ENCODE measurements at regions not wholly inside any gene's neighbourhood (a gene's known extent, or its start where the extent isn't known, plus 50 kb on each side); places are given as distances from the start of the nearest gene placed in this dataset.

DNA sequence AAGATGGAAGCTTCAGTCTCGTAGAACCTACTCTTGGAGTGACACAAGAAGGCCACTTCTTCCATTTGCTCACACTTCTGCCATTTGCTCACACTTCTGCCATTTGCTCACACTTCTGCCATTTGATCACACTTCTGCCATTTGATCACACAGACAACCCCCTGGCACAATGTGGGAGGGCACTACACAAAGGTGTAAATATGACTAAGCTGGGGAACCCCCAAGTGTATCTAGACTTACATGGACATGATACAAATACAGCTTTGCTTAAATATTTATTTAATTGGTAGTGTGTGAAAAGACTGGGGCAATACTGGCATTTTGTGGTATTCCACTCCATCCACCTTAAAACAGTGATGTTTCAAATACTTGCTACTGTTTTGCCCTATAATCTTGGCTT lies 296.2 kb upstream of the PPFIA2 start:
- Histone ChIP-seq H3K36me3 (replicated peaks in 1 of 2) (no peaks in the 10 kb centered on the region), H3K9me3 (replicated peaks in 1 of 3) (no peaks in the 10 kb centered on the region), H3K4me1 (replicated peaks in 1 of 2) (no peaks in the 10 kb centered on the region), H3K27me3 (no peaks in the 10 kb centered on the region), H3K4me3 (no peak overlapping the region), H3K27ac (no peak overlapping the region)
- DNase-seq: no peak
- intact Hi-C loops (cut with DNase I): no loop called here
- WGBS, 4 donors: 55 to 72% (median 64%) methylated on average over 1 of the region's 1 CpG
- TF ChIP-seq POLR2A (IDR thresholded peaks at IDR 0.05): no peak
- TF ChIP-seq, protein P1, sequence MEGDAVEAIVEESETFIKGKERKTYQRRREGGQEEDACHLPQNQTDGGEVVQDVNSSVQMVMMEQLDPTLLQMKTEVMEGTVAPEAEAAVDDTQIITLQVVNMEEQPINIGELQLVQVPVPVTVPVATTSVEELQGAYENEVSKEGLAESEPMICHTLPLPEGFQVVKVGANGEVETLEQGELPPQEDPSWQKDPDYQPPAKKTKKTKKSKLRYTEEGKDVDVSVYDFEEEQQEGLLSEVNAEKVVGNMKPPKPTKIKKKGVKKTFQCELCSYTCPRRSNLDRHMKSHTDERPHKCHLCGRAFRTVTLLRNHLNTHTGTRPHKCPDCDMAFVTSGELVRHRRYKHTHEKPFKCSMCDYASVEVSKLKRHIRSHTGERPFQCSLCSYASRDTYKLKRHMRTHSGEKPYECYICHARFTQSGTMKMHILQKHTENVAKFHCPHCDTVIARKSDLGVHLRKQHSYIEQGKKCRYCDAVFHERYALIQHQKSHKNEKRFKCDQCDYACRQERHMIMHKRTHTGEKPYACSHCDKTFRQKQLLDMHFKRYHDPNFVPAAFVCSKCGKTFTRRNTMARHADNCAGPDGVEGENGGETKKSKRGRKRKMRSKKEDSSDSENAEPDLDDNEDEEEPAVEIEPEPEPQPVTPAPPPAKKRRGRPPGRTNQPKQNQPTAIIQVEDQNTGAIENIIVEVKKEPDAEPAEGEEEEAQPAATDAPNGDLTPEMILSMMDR (IDR thresholded peaks at IDR 0.05): no peak

DNA sequence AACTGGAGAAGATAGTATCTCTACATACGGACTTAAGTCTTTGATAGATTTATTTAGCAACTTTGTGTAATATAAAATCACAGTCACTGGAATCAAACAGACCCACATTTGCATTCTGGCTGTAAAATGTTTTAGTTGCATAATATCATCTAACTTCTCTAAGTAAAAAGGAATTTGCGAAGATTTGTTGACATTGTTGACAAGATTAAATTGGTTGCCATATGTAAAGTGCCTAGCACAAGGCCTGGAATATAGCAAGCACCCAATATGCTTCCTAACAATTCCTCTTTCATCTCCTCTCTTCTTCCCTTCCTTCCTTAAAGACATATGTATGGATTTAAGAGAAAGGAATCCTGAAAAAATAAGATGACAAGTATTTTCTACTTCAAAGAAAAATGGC lies 295.4 kb upstream of the PPFIA2 start:
- no peak for DNase-seq
- TF ChIP-seq, protein P1 (IDR thresholded peaks at IDR 0.05): no peak
- no peak for TF ChIP-seq POLR2A (IDR thresholded peaks at IDR 0.05)
- H3K9me3 ChIP-seq (replicated peaks in 1 of 3): no peaks in the 10 kb centered on the region
- H3K4me1 ChIP-seq (replicated peaks in 1 of 2): no peaks in the 10 kb centered on the region
- intact Hi-C loops (cut with DNase I): no loop called here
- WGBS, 4 donors: 58 to 73% (median 72%) methylated on average over 2 of the region's 2 CpGs
- no peaks in the 10 kb centered on the region for H3K27me3 ChIP-seq
- H3K36me3 ChIP-seq (replicated peaks in 1 of 2): no peaks in the 10 kb centered on the region
- no peak overlapping the region for H3K4me3 ChIP-seq
- H3K27ac ChIP-seq: no peak overlapping the region

DNA sequence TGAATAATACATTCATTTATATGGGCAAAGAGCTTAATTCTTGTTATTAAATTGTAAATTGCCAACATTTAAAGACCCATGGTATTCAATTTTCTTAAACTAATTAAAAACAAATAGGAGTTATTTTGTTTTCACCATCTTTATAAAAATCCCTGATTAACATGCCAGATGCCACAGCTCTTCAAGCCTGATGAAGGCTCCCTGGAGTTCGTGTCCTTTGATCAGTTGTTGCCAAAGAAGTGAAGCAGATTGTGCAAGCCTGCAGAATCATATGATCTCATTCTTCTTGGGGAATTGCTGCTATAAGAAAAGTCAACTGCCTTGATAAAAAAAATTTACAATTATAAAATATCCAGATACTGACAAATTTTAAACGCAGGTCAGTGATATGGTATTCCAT lies 288.3 kb upstream of the PPFIA2 start:
- no peaks in the 10 kb centered on the region for H3K36me3 ChIP-seq (replicated peaks in 1 of 2)
- H3K9me3 ChIP-seq (replicated peaks in 1 of 3): no peaks in the 10 kb centered on the region
- whole genome bisulfite sequencing, 4 donors: 37 to 52% (median 47%) methylated on average over 2 of the region's 2 CpGs
- H3K4me3 ChIP-seq: no peak overlapping the region
- peak in 2 of 7 donors; percentile 7 to 12 for DNase-seq
- no peak for TF ChIP-seq POLR2A (IDR thresholded peaks at IDR 0.05)
- TF ChIP-seq, protein P1 (IDR thresholded peaks at IDR 0.05): no peak
- H3K4me1 ChIP-seq (replicated peaks in 1 of 2): no peaks in the 10 kb centered on the region
- intact Hi-C loops (cut with DNase I): no loop called here
- no peaks in the 10 kb centered on the region for H3K27me3 ChIP-seq
- no peak overlapping the region for H3K27ac ChIP-seq

DNA sequence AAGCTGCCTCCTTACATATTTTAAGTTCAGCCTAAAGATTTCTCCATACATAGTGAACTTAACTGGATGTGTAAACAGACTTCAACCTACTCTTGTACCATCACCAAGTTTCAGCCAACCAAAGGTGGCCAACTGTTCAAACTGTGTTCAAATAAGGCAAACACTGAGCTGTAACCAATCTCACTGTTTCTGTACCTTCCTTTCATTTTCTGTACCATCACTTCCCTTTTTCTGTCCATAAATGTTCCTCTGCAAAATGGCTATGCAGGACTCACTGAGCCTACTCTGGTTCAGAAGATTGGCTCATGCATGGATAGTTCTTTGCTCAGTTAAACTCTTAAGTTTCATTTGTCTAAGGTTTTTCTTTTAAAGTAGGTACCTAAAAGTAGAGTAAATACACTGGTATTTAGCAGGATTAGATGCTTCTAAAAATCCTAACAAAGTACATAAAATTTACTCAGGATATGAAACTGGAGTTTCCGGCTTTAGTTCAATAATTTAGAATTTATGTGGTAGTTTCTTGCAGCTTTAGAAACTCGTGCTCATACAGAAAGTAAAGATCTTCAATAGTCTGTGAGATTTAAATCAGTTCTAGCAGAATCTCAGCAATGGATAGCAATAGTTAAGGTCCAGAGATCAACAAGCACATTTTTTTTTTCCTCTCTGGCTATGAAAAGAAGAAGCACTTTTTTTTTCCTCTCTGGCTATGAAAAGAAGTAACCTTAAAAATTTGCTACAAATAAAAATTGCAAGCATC lies 282.0 kb upstream of the PPFIA2 start:
- intact Hi-C loops (cut with DNase I): no loop called here
- TF ChIP-seq POLR2A (IDR thresholded peaks at IDR 0.05): no peak
- TF ChIP-seq, protein P1 (IDR thresholded peaks at IDR 0.05): no peak
- no peak overlapping the region for H3K4me3 ChIP-seq
- WGBS, 4 donors: 52 to 58% (median 56%) methylated on average over 2 of the region's 2 CpGs
- no peak overlapping the region for H3K27ac ChIP-seq
- no peaks in the 10 kb centered on the region for H3K4me1 ChIP-seq (replicated peaks in 1 of 2)
- H3K36me3 ChIP-seq (replicated peaks in 1 of 2): no peaks in the 10 kb centered on the region
- DNase-seq: no peak
- no peaks in the 10 kb centered on the region for H3K9me3 ChIP-seq (replicated peaks in 1 of 3)
- no peaks in the 10 kb centered on the region for H3K27me3 ChIP-seq

All from adrenal gland (tissue), 9 donors.